GM18858 (cell line): ENCODE measurements at regions not wholly inside any gene's neighbourhood (a gene's known extent, or its start where the extent isn't known, plus 50 kb on each side); places are given as distances from the start of the nearest gene placed in this dataset.

Experiments
- ATAC-seq: cut with Tn5 transposase; IDR thresholded peaks from one replicate; pipeline ENCODE4 v1.9.1; 2021; ENCODE audit not compliant: unreplicated experiment

DNA sequence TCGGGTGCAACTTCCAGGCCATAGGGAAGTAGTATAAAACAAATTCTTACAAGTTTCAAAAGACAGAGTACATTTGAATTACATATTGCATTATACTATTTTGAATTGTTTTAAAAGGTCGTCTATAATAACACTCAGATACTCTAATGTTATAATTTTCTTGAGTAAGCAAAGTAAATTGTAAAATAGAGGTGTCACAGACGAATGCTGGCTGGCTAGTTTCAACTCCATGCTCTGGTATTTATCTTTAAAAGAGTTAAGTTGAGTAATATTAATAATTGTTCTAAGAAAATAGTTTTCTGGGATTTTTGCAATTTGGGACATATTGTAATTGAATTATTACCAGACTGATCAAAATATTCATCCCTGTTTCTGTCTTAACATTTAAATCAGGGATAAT, 764.9 kb downstream of the TECRL start:
- ATAC-seq = no peak

- ATAC-seq = no peak
Measured at GRCh38 chr4:63637270-63637669, 772.0 kb downstream of the TECRL start.

DNA sequence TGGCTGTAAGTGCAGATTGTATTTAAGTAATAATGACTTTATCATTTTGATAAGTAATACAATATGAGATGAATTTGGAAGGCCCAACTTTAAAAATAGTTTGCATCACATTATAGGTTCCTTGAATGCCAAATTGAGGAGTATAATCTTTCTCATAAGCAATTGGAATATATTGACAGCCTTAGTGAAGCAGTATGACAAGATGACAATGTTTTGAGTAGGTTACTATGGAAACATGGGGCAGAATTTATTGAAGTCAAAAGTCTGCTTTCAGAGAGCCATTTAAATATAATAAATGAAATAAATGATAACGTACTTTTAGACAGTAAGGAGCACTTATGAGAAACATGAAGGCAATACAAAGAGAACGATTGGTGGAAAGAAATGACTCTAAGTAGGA, 776.4 kb downstream of the TECRL start:
- no peak for ATAC-seq

GRCh38 chr4:63620271-63620670, 789.0 kb downstream of the TECRL start:
- ATAC-seq = no peak

- no peak for ATAC-seq
Measured at GRCh38 chr4:63619771-63620170, 789.5 kb downstream of the TECRL start.

- ATAC-seq = no peak
Measured at GRCh38 chr4:63618883-63619718, 790.1 kb downstream of the TECRL start.

DNA sequence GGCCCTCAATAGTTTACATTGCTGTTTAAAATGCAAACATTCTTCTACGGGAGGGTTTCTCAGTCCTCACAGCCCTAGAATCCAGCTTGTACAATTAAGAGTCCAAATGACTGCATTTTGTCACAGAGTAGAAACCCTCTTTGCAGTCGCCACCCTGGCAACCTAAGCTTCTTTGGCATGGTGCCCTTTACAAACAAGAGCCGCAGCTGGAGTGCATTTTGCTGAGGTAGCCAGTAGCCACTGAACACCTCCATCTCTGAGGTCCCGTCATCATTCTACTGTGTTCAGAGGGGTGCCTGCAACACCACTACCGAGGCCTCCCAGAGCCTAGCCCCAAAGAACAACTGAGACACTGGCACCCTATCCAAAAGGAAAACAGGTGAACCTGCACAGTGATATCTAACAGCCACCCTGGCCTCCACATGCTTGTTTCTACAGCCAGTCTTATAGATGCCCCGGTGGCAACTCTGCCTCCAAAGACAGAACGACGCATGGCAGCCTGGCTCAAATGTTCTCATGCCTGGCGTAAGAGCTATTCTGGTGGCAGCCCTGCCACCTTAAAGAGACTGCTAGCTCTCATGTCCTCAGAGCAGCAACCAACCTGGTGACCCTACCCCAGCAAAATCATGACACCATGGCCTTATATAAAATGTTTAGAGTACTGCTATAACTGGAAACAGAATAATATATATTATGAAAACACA, 801.9 kb downstream of the TECRL start:
- ATAC-seq = no peak

GRCh38 chr4:63589796-63590195, 819.5 kb downstream of the TECRL start:
- no peak for ATAC-seq

DNA sequence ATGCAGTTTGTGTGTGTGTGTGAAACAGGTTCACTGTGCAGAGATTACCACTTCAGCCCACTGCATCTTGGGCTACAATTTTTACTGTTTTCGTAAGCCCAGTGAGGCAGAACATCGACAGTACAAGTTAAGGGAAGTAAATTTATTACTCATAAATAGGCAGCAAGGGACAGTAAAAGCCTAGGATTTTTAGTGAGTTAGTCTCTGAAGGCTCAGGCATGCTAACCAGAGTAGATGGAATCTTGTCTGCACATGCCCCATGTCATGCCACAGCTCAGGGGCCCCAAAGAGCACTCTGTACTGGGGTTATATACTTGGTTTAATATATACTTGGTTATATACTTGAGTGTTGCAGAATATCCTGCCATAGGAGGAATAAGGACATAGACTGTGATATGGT, 825.7 kb downstream of the TECRL start:
- ATAC-seq = no peak

GRCh38 chr4:63583007-63583406, 826.2 kb downstream of the TECRL start:
- ATAC-seq = no peak

DNA sequence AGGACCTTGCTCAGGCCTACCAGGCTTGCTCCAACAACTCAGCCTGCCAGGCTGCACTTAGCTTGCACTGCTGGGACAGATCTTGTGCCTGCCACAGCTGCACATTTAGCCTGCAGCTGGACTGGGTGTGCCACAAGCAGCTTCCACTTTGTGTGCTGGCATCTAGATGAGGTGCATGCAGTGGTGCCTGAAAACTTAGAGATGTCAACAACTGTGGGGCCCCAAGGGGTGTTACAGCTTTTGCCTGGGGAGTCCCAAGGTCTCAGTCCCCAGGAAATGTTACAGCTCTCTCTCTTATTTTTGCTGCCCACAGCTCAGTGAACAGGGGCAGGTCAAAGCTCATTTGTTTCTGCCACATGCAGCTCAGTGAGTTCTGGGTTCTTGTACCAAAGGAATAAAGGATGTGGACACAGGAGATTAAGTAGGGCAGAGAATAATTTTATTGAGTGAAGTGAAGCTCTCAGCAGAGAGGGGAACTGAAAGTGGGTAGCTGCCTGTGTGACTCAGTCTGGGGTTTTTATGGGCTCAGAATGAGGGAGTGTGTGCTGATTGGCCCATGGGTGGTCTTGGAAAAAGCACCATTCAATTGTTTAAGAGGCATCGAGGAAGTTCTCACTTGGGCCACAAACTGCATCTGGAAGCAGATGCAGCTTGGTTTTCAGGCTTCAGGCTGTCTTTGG, 828.3 kb downstream of the TECRL start:
- peak; percentile 73 for ATAC-seq

DNA sequence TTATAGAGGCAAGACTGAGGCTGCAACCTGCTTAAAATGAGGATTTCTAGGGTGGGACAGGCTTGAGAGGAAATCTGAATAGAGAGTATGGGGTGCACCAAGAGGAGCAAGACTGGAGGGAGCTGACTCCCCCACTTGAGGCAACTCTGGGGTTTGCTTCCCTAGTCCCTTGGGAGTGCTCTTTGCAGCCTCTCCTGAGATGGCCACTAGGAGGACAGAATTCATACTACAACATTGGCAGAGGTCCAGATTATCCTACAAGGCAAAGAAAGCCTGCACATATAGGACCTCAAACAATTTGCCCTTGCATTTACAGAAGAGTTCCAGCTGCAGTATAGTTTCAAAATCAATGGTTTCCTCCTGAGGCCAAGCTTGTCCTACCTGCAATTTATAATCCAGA, 830.9 kb downstream of the TECRL start:
- ATAC-seq = no peak

GRCh38 chr4:63566658-63567057, 842.6 kb downstream of the TECRL start:
- ATAC-seq = no peak

DNA sequence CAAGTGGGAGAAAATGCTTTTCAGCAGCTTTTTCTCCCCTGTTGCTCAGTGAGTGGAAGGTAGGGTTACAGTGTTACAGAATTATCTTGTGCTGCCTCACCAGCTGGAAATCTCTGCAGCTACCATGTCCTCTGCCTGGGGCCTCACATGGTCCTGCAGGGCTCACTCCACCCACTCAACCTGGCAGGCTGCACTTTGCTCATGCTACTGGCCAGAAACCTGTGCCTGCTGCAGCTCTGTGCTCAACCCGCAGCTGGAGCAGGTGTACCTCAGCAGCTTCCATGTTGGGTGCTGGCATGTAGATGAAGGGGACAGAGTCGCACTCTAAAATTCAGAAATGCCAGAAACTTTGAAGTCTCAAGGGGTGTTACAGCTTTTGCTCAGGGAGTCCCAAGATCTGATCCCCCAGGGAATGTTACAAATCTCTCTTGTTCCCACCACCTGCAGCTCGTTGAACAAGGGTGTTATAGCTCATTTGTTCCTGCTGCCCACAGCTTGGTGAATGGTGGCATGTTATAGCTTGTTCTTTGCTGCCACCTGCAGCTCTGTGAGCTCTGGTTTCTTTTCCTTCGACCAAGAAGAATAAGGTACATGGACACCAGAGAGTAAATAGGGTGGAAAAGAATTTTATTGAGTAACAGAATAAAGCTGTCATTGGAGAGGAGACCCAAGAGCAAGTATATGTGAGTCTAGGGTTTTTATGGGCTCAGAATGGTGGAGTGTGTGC, 845.8 kb downstream of the TECRL start:
- no peak for ATAC-seq

DNA sequence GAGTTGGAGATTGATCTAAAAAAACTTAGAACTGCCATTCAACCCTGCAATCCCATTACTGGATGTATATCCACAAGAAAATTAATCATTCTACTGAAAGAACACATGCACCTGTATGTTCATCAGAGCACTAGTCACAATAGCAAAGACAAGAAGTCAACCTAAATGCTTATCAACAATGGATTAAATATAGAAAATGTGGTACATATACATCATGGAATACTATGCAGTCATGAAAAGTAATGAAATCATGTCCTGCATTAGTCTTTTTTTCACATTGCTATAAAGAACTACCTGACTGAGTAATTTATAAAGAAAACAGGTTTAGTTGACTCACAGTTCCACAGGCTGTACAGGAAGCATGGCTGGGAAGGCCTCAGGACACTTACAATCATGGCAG, 850.5 kb downstream of the TECRL start:
- ATAC-seq = no peak

- no peak for ATAC-seq
Measured at GRCh38 chr4:63556332-63556731, 852.9 kb downstream of the TECRL start.

DNA sequence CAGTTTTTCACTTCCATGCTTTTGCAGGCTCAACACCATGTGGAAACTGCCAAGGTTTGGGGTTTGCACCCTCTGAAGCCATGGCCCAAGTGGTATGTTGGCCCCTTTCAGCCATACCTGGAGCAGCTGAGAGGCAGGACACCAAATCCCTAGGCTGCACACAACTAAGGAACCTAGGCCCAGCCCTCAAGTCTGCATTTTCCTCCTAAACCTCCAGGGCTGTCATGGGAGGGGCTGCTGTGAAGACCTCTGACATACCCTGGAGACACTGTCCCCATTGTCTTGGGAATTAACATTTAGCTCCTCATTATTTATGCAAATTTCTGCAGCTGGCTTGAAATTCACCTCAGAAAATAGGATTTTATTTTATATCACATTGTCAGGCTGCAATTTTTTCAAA, 856.1 kb downstream of the TECRL start:
- ATAC-seq = no peak

DNA sequence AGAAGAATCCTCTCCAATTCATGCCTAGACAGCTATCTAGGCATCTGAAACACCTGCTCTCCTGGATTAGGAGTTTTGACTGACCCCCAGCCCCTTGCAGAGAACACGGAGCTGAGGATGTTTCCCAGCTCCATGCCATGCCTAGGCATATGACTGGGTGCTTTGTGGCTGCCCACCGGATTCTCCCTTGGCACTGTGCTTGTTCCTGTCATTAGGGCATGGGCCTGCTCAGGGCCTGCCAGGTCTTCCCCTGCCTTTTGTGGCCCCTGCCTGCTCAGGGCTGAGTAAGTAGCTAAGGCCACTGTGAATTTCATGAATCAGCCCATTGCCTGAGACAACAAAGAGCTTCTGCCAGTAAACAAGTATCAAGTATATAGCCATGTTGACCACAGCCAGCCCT, 867.4 kb downstream of the TECRL start:
- no peak for ATAC-seq

DNA sequence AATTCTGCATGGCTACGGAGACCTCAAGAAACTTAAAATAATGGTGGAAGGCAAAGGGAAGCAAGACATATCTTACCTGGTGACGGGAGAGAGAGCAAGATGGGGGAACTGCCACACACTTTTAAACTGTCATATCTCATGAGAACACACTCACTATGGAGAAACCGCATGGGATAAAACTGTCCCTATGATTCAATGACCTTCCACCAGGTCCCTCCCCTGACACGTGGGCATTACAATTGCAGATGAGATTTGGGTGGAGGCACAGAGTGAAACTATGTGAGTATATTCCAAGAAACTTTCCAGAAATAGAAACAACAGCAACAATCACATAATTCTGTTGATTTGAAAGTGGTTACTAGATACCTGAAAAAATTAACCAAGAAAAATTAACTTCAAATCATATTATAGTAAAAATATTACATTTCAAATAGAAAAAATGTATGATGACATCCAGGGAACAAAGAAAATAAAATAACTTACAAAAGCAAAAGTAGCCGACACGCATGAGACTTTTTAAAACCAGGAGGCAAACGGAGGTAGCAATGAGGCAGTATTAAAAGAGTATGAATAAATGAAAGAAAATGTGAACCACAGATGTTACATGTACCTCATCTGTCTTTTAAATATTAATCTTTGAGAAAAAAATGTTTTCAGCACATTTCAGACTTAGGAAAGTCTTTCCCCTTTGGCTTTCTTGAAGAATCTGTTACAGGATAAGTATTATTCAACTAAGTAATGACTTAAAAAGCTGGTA, 879.5 kb downstream of the TECRL start:
- no peak for ATAC-seq

GRCh38 chr4:63528256-63528991, 880.8 kb downstream of the TECRL start:
- ATAC-seq = no peak
